Upper lobe of right lung (tissue), 1 donor: ENCODE measurements at regions not wholly inside any gene's neighbourhood (a gene's known extent, or its start where the extent isn't known, plus 50 kb on each side); places are given as distances from the start of the nearest gene placed in this dataset.

ENCODE experiments used
- ATAC-seq: fragments of 200-7000 bp; cut with Tn5 transposase; one replicate; pipeline ENCODE4 v1.9.1; 2020; ENCODE audit warnings: mild to moderate bottlenecking, moderate library complexity
- DNase-seq: peaks from one replicate; pipeline ENCODE4 v3.0.0-alpha.2; 2020
- H3K27ac ChIP-seq: fragments of 200-600 bp; one replicate; pipeline ENCODE4 v1.8.0; 2022
- H3K27me3 ChIP-seq: fragments of 200-600 bp; one replicate; pipeline ENCODE4 v1.8.0; 2022; ENCODE audit warnings: mild to moderate bottlenecking
- H3K36me3 ChIP-seq: fragments of 200-600 bp; one replicate; pipeline ENCODE4 v1.8.0; 2022
- H3K4me1 ChIP-seq: fragments of 200-600 bp; one replicate; pipeline ENCODE4 v1.8.0; 2022
- H3K4me3 ChIP-seq: fragments of 200-600 bp; one replicate; pipeline ENCODE4 v1.8.0; 2022; ENCODE audit warnings: mild to moderate bottlenecking
- H3K9me3 ChIP-seq: fragments of 200-600 bp; one replicate; pipeline ENCODE4 v1.8.0; 2022
- intact Hi-C: fragments of 100-400 bp; cut with DNase I; formaldehyde crosslinking; loops from one replicate; pipeline ENCODE4 v1.11.0; 2022
- TF ChIP-seq, protein P1 (sequence below): fragments of 200-600 bp; IDR thresholded peaks from one replicate; pipeline ENCODE4 v1.8.0; 2022; ENCODE audit warnings: antibody characterized with exemption
- donor health status: DM: no; HTN: yes; CAD: no; lungs with severe emphysema.

GRCh38 chr5:171596391-171596878, 177.0 kb downstream of the FGF18 start:
- Histone ChIP-seq H3K9me3 (no peaks in the 10 kb centered on the region), H3K27me3 (no peaks in the 10 kb centered on the region), H3K4me1 (peaks cover 16% of the 10 kb centered on the region), H3K36me3 (no peaks in the 10 kb centered on the region), H3K4me3 (no peak overlapping the region), H3K27ac (peak overlapping the region; percentile 30)
- peak; percentile 84 for ATAC-seq
- TF ChIP-seq, protein P1, sequence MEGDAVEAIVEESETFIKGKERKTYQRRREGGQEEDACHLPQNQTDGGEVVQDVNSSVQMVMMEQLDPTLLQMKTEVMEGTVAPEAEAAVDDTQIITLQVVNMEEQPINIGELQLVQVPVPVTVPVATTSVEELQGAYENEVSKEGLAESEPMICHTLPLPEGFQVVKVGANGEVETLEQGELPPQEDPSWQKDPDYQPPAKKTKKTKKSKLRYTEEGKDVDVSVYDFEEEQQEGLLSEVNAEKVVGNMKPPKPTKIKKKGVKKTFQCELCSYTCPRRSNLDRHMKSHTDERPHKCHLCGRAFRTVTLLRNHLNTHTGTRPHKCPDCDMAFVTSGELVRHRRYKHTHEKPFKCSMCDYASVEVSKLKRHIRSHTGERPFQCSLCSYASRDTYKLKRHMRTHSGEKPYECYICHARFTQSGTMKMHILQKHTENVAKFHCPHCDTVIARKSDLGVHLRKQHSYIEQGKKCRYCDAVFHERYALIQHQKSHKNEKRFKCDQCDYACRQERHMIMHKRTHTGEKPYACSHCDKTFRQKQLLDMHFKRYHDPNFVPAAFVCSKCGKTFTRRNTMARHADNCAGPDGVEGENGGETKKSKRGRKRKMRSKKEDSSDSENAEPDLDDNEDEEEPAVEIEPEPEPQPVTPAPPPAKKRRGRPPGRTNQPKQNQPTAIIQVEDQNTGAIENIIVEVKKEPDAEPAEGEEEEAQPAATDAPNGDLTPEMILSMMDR: peak; percentile 11
- peak; percentile 84 for DNase-seq
- intact Hi-C loops: no loop called here

- H3K4me3 ChIP-seq: no peak overlapping the region
- H3K36me3 ChIP-seq: no peaks in the 10 kb centered on the region
- ATAC-seq (no peak), DNase-seq (no peak)
- no peaks in the 10 kb centered on the region for H3K9me3 ChIP-seq
- no peaks in the 10 kb centered on the region for H3K27me3 ChIP-seq
- H3K27ac ChIP-seq: no peak overlapping the region
- TF ChIP-seq, protein P1: peak; percentile 11
- intact Hi-C loops: no loop called here
- peaks cover 16% of the 10 kb centered on the region for H3K4me1 ChIP-seq
Measured at GRCh38 chr5:171597946-171598640, 178.6 kb downstream of the FGF18 start.

GRCh38 chr5:171598641-171599152, 179.2 kb downstream of the FGF18 start:
- no peak overlapping the region for H3K4me3 ChIP-seq
- H3K9me3 ChIP-seq: no peaks in the 10 kb centered on the region
- H3K36me3 ChIP-seq: no peaks in the 10 kb centered on the region
- TF ChIP-seq, protein P1: no peak
- no peaks in the 10 kb centered on the region for H3K27me3 ChIP-seq
- ATAC-seq (no peak), DNase-seq (no peak)
- intact Hi-C loops: no loop called here
- no peak overlapping the region for H3K27ac ChIP-seq
- H3K4me1 ChIP-seq: peaks cover 16% of the 10 kb centered on the region

GRCh38 chr5:171599411-171599810, 180.0 kb downstream of the FGF18 start:
- ATAC-seq: no peak
- H3K9me3 ChIP-seq: no peaks in the 10 kb centered on the region
- TF ChIP-seq, protein P1: no peak
- no peak for DNase-seq
- intact Hi-C loops: no loop called here
- no peaks in the 10 kb centered on the region for H3K27me3 ChIP-seq
- H3K36me3 ChIP-seq: no peaks in the 10 kb centered on the region
- no peak overlapping the region for H3K27ac ChIP-seq
- H3K4me1 ChIP-seq: peaks cover 16% of the 10 kb centered on the region
- H3K4me3 ChIP-seq: no peak overlapping the region

DNA sequence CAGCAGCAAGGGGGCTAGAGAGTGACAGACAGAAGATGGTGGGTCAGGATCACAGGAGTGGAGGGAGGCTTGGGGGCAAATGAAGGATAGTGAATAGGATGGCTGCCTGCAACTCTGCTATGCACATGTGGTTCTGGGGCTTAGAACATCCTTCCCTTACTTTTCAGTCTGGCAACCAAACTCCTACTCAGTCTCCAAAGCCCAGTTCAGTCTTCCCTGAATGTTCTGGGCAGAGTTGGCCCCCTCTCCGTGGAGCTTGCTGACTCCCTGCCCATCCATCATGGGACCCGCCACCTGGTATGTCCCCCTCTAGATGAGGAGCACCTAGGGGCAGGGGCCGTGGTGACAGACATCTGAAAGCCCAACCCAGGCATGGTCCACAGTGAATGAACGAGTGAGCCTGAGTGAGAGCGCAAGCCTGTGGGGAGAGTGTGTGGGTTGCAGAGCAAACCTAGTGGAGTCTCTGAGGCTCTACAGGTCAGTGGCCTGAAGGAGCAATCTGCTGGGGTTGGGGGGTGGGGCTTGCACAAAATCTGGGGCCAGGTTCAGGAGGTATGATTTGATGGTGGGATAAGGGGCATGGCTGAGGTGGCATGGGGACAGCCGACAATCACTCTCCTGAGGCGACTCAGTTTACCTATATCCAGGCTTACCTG, 180.6 kb downstream of the FGF18 start:
- ATAC-seq (no peak), DNase-seq (no peak)
- intact Hi-C loops: no loop called here
- TF ChIP-seq, protein P1: no peak
- Histone ChIP-seq H3K9me3 (no peaks in the 10 kb centered on the region), H3K36me3 (no peaks in the 10 kb centered on the region), H3K27me3 (no peaks in the 10 kb centered on the region), H3K4me1 (peaks cover 16% of the 10 kb centered on the region), H3K27ac (no peak overlapping the region), H3K4me3 (no peak overlapping the region)
